ENCODE measurements at regions not wholly inside any gene's neighbourhood (a gene's known extent, or its start where the extent isn't known, plus 50 kb on each side); places are given as distances from the start of the nearest gene placed in this dataset.

GRCh38 chr16:65576139-65576538 lies 454.3 kb upstream of the CDH11 start:
- TF ChIP-seq GATA3 (IDR thresholded peaks at IDR 0.05; ENCODE audit: low read depth, low read length) = no peak
- TF ChIP-seq GATA2 (IDR thresholded peaks at IDR 0.05; ENCODE audit: low read depth, low read length) = no peak
